Liver (tissue), 3 donors: ENCODE measurements at regions not wholly inside any gene's neighbourhood (a gene's known extent, or its start where the extent isn't known, plus 50 kb on each side); places are given as distances from the start of the nearest gene placed in this dataset.

ENCODE experiments used
- ATF3 ChIP-seq: IDR thresholded peaks from 2 replicates; pipeline ENCODE4 v1.6.1; 2016; ENCODE audit warnings: antibody characterized with exemption
- CTCF ChIP-seq: fragments of 150-350 bp; IDR thresholded peaks from 2 replicates; pipeline ENCODE4 v1.5.1; 2017; ENCODE audit warnings: improper control_type of control experiment, low read depth, low read length; ENCODE audit not compliant: missing input control
- EGR1 ChIP-seq, 2 donors: IDR thresholded peaks; 2 replicates each; pipeline ENCODE4 v1.6.1; 2016 to 2018; ENCODE audit warnings: antibody characterized with exemption in 2 of 2, low read depth in 2 of 2
- JUND ChIP-seq, 2 donors: IDR thresholded peaks; 2 replicates each; pipeline ENCODE4 v1.6.1; 2016; ENCODE audit warnings: antibody characterized with exemption in 2 of 2
- MAX ChIP-seq: IDR thresholded peaks from 2 replicates; pipeline ENCODE4 v1.6.1; 2016; ENCODE audit warnings: antibody characterized with exemption
- NR2F2 ChIP-seq: IDR thresholded peaks from 2 replicates; pipeline ENCODE4 v1.6.1; 2016; ENCODE audit warnings: antibody characterized with exemption
- REST ChIP-seq: IDR thresholded peaks from 2 replicates; pipeline ENCODE4 v1.6.1; 2016; ENCODE audit warnings: antibody characterized with exemption, mild to moderate bottlenecking
- SP1 ChIP-seq: IDR thresholded peaks from 2 replicates; pipeline ENCODE4 v1.6.1; 2018; ENCODE audit warnings: antibody characterized with exemption, mild to moderate bottlenecking
- TAF1 ChIP-seq: conservative IDR thresholded peaks from 2 replicates; pipeline ENCODE4 v1.6.1; 2016; ENCODE audit warnings: antibody characterized with exemption, mild to moderate bottlenecking
- YY1 ChIP-seq: IDR thresholded peaks from 2 replicates; pipeline ENCODE4 v1.6.1; 2016; ENCODE audit warnings: antibody characterized with exemption, mild to moderate bottlenecking
- ZBTB33 ChIP-seq: IDR thresholded peaks from 2 replicates; pipeline ENCODE4 v1.6.1; 2016; ENCODE audit warnings: antibody characterized with exemption
- donor health status: healthy.
- donor health status: healthy.

GRCh38 chr2:83786140-83786539 is 672.9 kb downstream of the SUCLG1 start:
- TF ChIP-seq CTCF (no peak), MAX (no peak), REST (no peak), JUND (IDR thresholded peaks at IDR 0.05) (no peak), ATF3 (no peak), YY1 (no peak), TAF1 (no peak), EGR1 (IDR thresholded peaks at IDR 0.05; ENCODE audit: low read depth in 2 of 2) (no peak), ZBTB33 (no peak), SP1 (no peak), NR2F2 (no peak)
